ENCODE measurements at regions not wholly inside any gene's neighbourhood (a gene's known extent, or its start where the extent isn't known, plus 50 kb on each side); places are given as distances from the start of the nearest gene placed in this dataset.
"Not testable (repeated sequence)": the region's sequence is repeated elsewhere in the genome, so short reads cannot be mapped to it uniquely, and the experiment has no call there.

GRCh38 chr4:184950117-184950830 lies 68.0 kb upstream of the HELT start:
- DNase-seq: no peak

GRCh38 chr4:184950926-184951325 lies 67.4 kb upstream of the HELT start:
- DNase-seq: no peak

- DNase-seq: no peak
Measured at GRCh38 chr4:184951668-184952160, 66.6 kb upstream of the HELT start.

DNA sequence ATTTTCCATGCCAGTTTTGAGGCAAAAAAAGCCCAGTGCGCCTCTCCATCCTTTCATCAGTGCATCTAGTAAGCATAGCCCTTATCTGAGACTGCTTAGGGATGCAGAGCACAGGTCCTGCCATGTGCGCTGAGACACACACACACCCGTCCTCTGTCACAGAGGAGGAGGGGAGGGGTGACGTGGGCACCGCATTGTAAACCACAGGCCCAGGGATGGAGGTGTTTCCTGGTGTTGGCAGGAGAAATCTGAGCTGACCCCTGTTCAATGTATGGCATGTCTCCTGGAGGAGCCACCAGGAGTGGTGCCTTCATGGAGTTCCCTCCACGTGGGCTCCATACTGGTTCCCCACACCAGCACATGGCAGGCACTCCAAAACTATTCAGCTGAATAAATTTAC lies 65.8 kb upstream of the HELT start:
- DNase-seq: no peak

GRCh38 chr4:184953421-184953945 lies 64.8 kb upstream of the HELT start:
- DNase-seq: no peak

- DNase-seq: no peak
Measured at GRCh38 chr4:184953971-184954370, 64.3 kb upstream of the HELT start.

DNA sequence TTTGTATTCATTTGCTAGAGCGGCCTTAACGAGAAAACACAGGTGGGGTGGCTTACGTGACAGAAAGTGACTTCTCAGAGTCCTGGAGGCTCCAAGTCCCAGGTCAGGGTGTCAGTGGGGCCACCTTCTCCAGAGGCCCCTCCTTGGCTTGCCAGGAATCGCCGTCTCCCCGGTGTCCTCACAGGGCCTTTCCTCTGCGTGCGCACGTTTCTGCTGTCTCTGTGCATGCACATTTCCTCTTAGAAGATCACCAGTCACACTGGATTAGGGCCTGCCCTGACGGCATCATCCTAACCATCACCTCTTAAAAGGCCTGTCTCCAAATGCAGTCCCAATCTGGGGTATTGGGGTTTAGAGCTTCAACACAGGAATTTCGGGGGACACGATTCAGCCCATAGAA lies 63.8 kb upstream of the HELT start:
- DNase-seq: no peak

DNA sequence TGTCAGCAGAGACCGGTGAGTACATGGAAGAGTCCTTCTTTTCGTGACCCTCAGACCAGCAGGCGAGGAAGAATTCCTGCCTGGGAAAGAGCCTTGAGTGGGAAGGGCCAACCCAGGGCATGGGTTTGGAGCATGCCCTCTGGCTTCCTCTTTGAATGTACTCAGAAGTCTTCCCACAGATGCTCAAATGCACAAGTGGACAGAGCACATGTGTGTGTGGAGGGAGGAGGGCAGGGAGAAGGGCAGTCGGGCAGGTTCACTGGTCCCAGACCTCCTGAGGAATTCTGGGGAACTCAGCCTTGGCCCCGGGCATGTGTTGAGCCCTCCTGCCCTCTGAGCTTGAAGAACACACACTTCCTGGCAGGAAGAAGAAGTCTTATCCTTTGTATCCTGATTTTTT lies 63.2 kb upstream of the HELT start:
- DNase-seq: no peak

DNA sequence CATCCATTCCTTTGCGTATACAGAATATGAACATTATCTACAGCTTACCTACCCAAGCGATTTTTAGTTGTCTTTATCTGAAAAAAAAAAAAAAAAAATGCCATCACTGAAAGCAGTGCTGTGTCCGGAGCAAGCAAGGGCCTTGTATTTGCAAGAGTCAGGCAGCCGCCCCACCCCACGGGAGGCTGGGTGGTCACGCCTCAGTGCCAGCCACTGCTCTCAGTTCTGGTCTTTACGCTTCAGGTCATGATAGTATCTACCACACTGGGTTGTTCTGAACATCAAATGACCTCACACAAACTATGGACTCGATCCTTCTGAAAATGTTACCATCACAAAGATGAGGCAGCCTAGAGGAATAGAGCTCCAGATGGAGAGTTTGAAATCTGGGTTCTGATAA lies 62.7 kb upstream of the HELT start:
- no peak for DNase-seq

- no peak for DNase-seq
Measured at GRCh38 chr4:184957446-184958115, 60.7 kb upstream of the HELT start.

DNA sequence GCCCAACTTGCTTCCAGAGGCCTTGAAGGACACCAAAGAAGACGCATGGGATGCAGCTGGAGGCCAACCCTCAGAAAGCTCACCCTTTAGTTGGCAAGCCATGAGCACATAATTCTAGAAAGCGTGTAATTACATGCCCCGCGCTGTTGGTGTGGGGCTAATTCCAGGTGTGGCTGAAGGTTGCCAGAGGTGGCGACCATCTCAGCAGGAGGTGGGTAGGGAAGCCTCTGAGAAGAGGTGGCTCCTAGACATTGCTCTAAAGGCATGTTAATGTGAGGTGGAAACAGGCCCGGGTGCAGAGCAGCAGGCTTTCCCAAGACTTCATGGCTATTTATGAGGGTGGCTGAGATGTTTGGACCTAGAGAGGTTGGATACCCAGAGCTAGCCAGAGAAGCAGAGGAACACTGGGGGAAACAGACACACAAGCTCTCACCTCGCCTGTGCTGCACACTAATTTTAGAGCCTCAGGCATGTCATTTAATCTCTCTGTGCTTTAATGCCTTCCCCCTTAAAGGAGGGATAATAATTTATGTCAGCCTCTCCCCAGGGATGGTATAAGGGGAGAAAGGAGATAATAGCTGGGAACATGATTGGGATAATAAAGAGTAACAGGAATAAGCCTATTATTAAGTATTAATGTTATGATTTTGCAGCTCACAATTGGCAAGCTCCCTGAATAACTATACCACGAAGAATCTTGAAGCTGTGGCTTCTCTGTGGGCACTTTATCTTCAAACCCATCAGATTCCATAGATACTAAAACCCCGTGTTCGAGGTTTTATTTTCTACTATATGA lies 60.0 kb upstream of the HELT start:
- no peak for DNase-seq

GRCh38 chr4:184958923-184959210 lies 59.4 kb upstream of the HELT start:
- DNase-seq: no peak

- DNase-seq: no peak
Measured at GRCh38 chr4:184959309-184959708, 59.0 kb upstream of the HELT start.

DNA sequence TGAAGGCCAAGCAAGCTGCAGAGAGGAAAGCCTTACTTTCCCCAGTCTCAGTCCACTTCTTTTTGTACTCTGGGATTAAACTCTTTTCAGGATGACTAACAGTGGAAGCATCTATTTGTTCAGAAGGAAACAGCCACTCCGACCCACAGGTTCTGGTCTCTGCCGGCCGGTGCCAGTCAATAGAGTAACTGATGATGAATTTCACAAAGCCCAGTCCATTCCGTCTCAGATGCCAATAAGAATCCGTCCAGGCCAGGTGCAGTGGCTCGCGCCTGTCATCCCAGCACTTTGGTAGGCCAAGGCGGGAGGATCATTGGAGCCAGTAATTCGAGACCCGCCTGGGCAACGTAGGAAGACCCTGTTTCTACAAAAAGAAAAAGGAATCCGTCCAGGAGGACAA lies 58.5 kb upstream of the HELT start:
- DNase-seq: no peak

- no peak for DNase-seq
Measured at GRCh38 chr4:184960505-184960971, 57.8 kb upstream of the HELT start.

- DNase-seq: no peak
Measured at GRCh38 chr4:184961660-184962059, 56.6 kb upstream of the HELT start.

- DNase-seq: no peak
Measured at GRCh38 chr4:184962125-184962638, 56.1 kb upstream of the HELT start.

GRCh38 chr4:184965230-184966050 lies 52.9 kb upstream of the HELT start:
- not testable (repeated sequence) for DNase-seq

GRCh38 chr4:184966051-184966691 lies 52.1 kb upstream of the HELT start:
- DNase-seq: not testable (repeated sequence)

DNA sequence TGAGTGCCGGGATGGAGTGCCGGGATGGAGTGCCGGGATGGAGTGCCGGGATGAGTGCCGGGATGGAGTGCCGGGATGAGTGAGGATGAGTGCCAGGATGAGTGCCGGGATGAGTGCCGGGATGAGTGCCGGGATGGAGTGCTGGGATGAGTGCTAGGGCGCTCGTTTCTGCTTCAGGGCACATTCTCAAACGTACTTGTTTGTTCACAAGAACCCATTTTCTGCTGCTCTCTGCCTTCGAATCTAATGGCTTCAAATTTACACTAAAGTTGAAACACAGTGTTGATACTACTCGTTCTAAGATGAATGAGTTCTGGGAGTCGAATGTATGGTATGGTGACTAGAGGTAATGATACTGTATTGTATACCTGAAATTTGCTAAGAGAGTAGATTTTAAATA lies 50.6 kb upstream of the HELT start:
- DNase-seq: not testable (repeated sequence)

DNA sequence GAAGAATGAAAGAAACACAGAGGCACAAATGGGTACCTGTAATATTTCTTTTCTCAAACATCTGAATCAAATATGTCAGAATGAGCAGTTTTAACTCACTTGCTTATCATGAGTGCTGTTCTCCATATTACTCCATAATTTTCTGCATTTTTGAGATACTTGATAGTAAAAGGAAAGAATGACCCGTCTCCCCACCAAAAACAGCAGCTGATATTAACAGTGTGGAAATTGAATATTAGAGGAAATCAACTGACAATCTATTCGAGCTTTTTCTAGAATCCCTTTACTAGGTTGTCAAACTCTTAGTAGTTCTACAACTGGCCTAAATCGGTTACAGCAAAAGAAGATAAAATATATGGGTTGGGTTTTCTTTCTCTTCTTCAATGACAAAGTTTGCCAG lies 49.9 kb upstream of the HELT start:
- no peak for DNase-seq
